ENCODE measurements at regions not wholly inside any gene's neighbourhood (a gene's known extent, or its start where the extent isn't known, plus 50 kb on each side); places are given as distances from the start of the nearest gene placed in this dataset.
"Not testable (repeated sequence)": the region's sequence is repeated elsewhere in the genome, so short reads cannot be mapped to it uniquely, and the experiment has no call there.

- TF ChIP-seq CTCF (IDR thresholded peaks at IDR 0.05): no peak
- no peaks in the 10 kb centered on the region for H3K4me1 ChIP-seq (ENCODE audit: control insufficient read depth, insufficient read depth, low read length)
- Mint-ChIP-seq H3K9me3 (peaks cover 0 to 13% of the 10 kb centered on the region in 2 donors), H3K4me1 (no peaks in the 10 kb centered on the region), H3K36me3 (peaks cover 6% of the 10 kb centered on the region), H3K27me3 (ENCODE audit: low read depth in 2 of 2) (no peaks in the 10 kb centered on the region), H3K27ac (no peak overlapping the region), H3K4me3 (no peak overlapping the region)
- H3K9me3 ChIP-seq (ENCODE audit: control insufficient read depth, insufficient read depth, low read length): no peaks in the 10 kb centered on the region
- no peaks in the 10 kb centered on the region for H3K27me3 ChIP-seq (ENCODE audit: control insufficient read depth, insufficient read depth, low read length)
- no peak overlapping the region for H3K4me3 ChIP-seq (ENCODE audit: low read length)
- H3K27ac ChIP-seq (ENCODE audit: low read length): no peak overlapping the region
- DNase-seq: no peak
- ATAC-seq: no peak
- intact Hi-C loops (cut with micrococcal nuclease): no loop called here
- H3K36me3 ChIP-seq (ENCODE audit: control insufficient read depth, insufficient read depth, low read length): no peaks in the 10 kb centered on the region
Measured at GRCh38 chr4:65227628-65228027, 442.7 kb downstream of the EPHA5 start.

GRCh38 chr4:65223601-65224000 is 446.7 kb downstream of the EPHA5 start:
- intact Hi-C loops (cut with micrococcal nuclease): no loop called here
- ATAC-seq: no peak
- no CpG with 5 or more reads among the region's 2 CpGs for WGBS (ENCODE audit: insufficient coverage)

GRCh38 chr4:65223074-65223473 is 447.2 kb downstream of the EPHA5 start:
- H3K4me3 Mint-ChIP-seq; H3K27ac ChIP-seq (ENCODE audit: low read length); H3K4me1 Mint-ChIP-seq; intact Hi-C loops (cut with micrococcal nuclease); H3K4me3 ChIP-seq (ENCODE audit: low read length); H3K36me3 Mint-ChIP-seq; ATAC-seq; H3K4me1 ChIP-seq (ENCODE audit: control insufficient read depth, insufficient read depth, low read length); H3K9me3 ChIP-seq (ENCODE audit: control insufficient read depth, insufficient read depth, low read length); H3K27me3 ChIP-seq (ENCODE audit: control insufficient read depth, insufficient read depth, low read length); H3K36me3 ChIP-seq (ENCODE audit: control insufficient read depth, insufficient read depth, low read length); DNase-seq; H3K27ac Mint-ChIP-seq; H3K27me3 Mint-ChIP-seq (ENCODE audit: low read depth in 2 of 2): not testable (repeated sequence)
- WGBS (ENCODE audit: insufficient coverage): 93% methylated on average over 10 of the region's 11 CpGs
- H3K9me3 Mint-ChIP-seq: peaks cover 7 to 29% of the 10 kb centered on the region in 2 donors

More at GRCh38 chr4:65223601-65224000, 446.7 kb downstream of the EPHA5 start:
- Mint-ChIP-seq H3K36me3 (peaks cover 6% of the 10 kb centered on the region), H3K4me3 (no peak overlapping the region), H3K27ac (no peak overlapping the region), H3K27me3 (ENCODE audit: low read depth in 2 of 2) (no peaks in the 10 kb centered on the region), H3K4me1 (no peaks in the 10 kb centered on the region), H3K9me3 (peaks cover 5 to 27% of the 10 kb centered on the region in 2 donors)
- H3K4me3 ChIP-seq (ENCODE audit: low read length): no peak overlapping the region
- H3K27me3 ChIP-seq (ENCODE audit: control insufficient read depth, insufficient read depth, low read length): no peaks in the 10 kb centered on the region
- no peak for TF ChIP-seq CTCF (IDR thresholded peaks at IDR 0.05)
- no peaks in the 10 kb centered on the region for H3K4me1 ChIP-seq (ENCODE audit: control insufficient read depth, insufficient read depth, low read length)
- no peak overlapping the region for H3K27ac ChIP-seq (ENCODE audit: low read length)
- H3K9me3 ChIP-seq (ENCODE audit: control insufficient read depth, insufficient read depth, low read length): no peaks in the 10 kb centered on the region
- DNase-seq: no peak
- no peaks in the 10 kb centered on the region for H3K36me3 ChIP-seq (ENCODE audit: control insufficient read depth, insufficient read depth, low read length)

- H3K27me3 Mint-ChIP-seq (ENCODE audit: low read depth in 2 of 2): no peaks in the 10 kb centered on the region
- H3K36me3 ChIP-seq (ENCODE audit: control insufficient read depth, insufficient read depth, low read length): no peaks in the 10 kb centered on the region
- H3K9me3 Mint-ChIP-seq: peaks cover 9 to 32% of the 10 kb centered on the region in 2 donors
- 90% methylated on average over 2 of the region's 2 CpGs for WGBS (ENCODE audit: insufficient coverage)
- H3K27me3 ChIP-seq (ENCODE audit: control insufficient read depth, insufficient read depth, low read length): no peaks in the 10 kb centered on the region
- DNase-seq (no peak), ATAC-seq (no peak)
- H3K27ac ChIP-seq (ENCODE audit: low read length): no peak overlapping the region
- intact Hi-C loops (cut with micrococcal nuclease): no loop called here
- no peaks in the 10 kb centered on the region for H3K4me1 Mint-ChIP-seq
- peaks cover 8% of the 10 kb centered on the region for H3K9me3 ChIP-seq (ENCODE audit: control insufficient read depth, insufficient read depth, low read length)
- H3K4me1 ChIP-seq (ENCODE audit: control insufficient read depth, insufficient read depth, low read length): no peaks in the 10 kb centered on the region
- H3K4me3 ChIP-seq (ENCODE audit: low read length): no peak overlapping the region
- no peak for TF ChIP-seq CTCF (IDR thresholded peaks at IDR 0.05)
- H3K4me3 Mint-ChIP-seq: no peak overlapping the region
- no peak overlapping the region for H3K27ac Mint-ChIP-seq
- peaks cover 10% of the 10 kb centered on the region for H3K36me3 Mint-ChIP-seq
Measured at GRCh38 chr4:65217179-65217578, 453.1 kb downstream of the EPHA5 start.
